Middle frontal gyrus (tissue), 1 donor: ENCODE measurements at regions not wholly inside any gene's neighbourhood (a gene's known extent, or its start where the extent isn't known, plus 50 kb on each side); places are given as distances from the start of the nearest gene placed in this dataset.
"Not testable (repeated sequence)": the region's sequence is repeated elsewhere in the genome, so short reads cannot be mapped to it uniquely, and the experiment has no call there.

ENCODE experiments used
- DNase-seq: peaks from one replicate; pipeline ENCODE4 v3.0.0-alpha.2; 2015; ENCODE audit warnings: low spot score; ENCODE audit errors: extremely low spot score

- DNase-seq = no peak
Observed at GRCh38 chr7:15836651-15837050, 150.2 kb upstream of the MEOX2 start.

GRCh38 chr7:15836041-15836440 lies 149.6 kb upstream of the MEOX2 start:
- no peak for DNase-seq

GRCh38 chr7:15834446-15834845 lies 148.0 kb upstream of the MEOX2 start:
- no peak for DNase-seq

- DNase-seq = no peak
Observed at GRCh38 chr7:15832996-15833395, 146.5 kb upstream of the MEOX2 start.

GRCh38 chr7:15831606-15832005 lies 145.1 kb upstream of the MEOX2 start:
- no peak for DNase-seq

GRCh38 chr7:15829691-15830090 lies 143.2 kb upstream of the MEOX2 start:
- DNase-seq = no peak

- DNase-seq = no peak
Observed at GRCh38 chr7:15828881-15829280, 142.4 kb upstream of the MEOX2 start.

- no peak for DNase-seq
Observed at GRCh38 chr7:15821484-15822427, 135.3 kb upstream of the MEOX2 start.

- DNase-seq = no peak
Observed at GRCh38 chr7:15820319-15820718, 133.8 kb upstream of the MEOX2 start.

- DNase-seq = no peak
Observed at GRCh38 chr7:15816835-15817426, 130.4 kb upstream of the MEOX2 start.

- no peak for DNase-seq
Observed at GRCh38 chr7:15813448-15813847, 127.0 kb upstream of the MEOX2 start.

- not testable (repeated sequence) for DNase-seq
Observed at GRCh38 chr7:15810383-15810782, 123.9 kb upstream of the MEOX2 start.

- not testable (repeated sequence) for DNase-seq
Observed at GRCh38 chr7:15809936-15810335, 123.5 kb upstream of the MEOX2 start.

- no peak for DNase-seq
Observed at GRCh38 chr7:15805891-15806290, 119.4 kb upstream of the MEOX2 start.

GRCh38 chr7:15802425-15802824 lies 115.9 kb upstream of the MEOX2 start:
- DNase-seq = no peak

GRCh38 chr7:15801551-15801950 lies 115.1 kb upstream of the MEOX2 start:
- DNase-seq = no peak

- no peak for DNase-seq
Observed at GRCh38 chr7:15801041-15801440, 114.6 kb upstream of the MEOX2 start.

- DNase-seq = no peak
Observed at GRCh38 chr7:15798081-15798480, 111.6 kb upstream of the MEOX2 start.

GRCh38 chr7:15795393-15795792 lies 108.9 kb upstream of the MEOX2 start:
- no peak for DNase-seq

GRCh38 chr7:15794801-15795200 lies 108.3 kb upstream of the MEOX2 start:
- no peak for DNase-seq

- no peak for DNase-seq
Observed at GRCh38 chr7:15784694-15785030, 98.2 kb upstream of the MEOX2 start.

- no peak for DNase-seq
Observed at GRCh38 chr7:15783987-15784693, 97.7 kb upstream of the MEOX2 start.
